Pulmonary artery endothelial cell (primary cell): ENCODE measurements at regions not wholly inside any gene's neighbourhood (a gene's known extent, or its start where the extent isn't known, plus 50 kb on each side); places are given as distances from the start of the nearest gene placed in this dataset.
A peak's percentile ranks its signal among the peaks of the same experiment; 100 is the strongest.
"Not testable (repeated sequence)": the region's sequence is repeated elsewhere in the genome, so short reads cannot be mapped to it uniquely, and the experiment has no call there.

Experiments
- DNase-seq: peaks from one replicate; pipeline ENCODE4 v3.0.0-alpha.2; 2011; ENCODE audit warnings: low read depth, low spot score

DNA sequence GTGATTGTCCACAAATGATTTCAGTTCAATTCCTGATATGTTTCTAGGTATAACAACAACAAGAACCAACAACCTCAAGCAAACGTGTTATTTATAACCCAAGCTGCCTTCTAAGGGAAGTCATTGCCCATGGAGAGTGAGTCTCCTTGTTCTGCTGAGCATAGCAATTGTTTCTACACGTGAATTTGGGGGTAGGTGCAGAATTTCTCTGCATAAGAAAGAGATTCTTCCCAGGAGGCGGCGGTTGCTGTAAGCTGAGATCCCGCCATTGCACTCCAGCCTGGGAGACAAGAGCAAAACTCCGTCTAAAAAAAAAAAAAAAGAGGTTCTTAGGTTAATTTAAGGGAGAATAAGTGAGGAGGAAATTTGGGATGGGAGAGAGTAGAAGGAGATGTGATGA lies 226.5 kb upstream of the PELI2 start:
- DNase-seq: no peak

GRCh38 chr14:55892906-55893305 lies 225.3 kb upstream of the PELI2 start:
- DNase-seq: no peak

- no peak for DNase-seq
Observed at GRCh38 chr14:55893705-55894104, 224.5 kb upstream of the PELI2 start.

DNA sequence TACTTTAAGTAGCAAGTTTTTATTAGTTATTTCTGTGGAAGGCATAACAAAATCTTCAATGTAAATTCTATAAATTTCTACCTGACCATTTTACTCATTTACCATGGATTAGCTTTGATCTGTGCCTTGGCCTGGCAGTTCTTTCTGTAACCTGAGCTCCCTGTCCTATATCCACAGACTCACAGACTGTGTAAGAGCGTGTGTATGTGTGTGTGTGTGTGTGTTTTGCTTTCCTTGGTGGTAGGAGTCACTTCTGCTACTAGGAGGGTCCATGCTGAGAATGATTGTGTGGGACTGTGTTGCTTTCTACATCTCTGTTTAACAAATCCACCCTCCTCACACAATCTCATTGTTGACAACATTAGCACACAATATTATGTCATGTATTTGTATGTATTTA lies 221.2 kb upstream of the PELI2 start:
- no peak for DNase-seq

DNA sequence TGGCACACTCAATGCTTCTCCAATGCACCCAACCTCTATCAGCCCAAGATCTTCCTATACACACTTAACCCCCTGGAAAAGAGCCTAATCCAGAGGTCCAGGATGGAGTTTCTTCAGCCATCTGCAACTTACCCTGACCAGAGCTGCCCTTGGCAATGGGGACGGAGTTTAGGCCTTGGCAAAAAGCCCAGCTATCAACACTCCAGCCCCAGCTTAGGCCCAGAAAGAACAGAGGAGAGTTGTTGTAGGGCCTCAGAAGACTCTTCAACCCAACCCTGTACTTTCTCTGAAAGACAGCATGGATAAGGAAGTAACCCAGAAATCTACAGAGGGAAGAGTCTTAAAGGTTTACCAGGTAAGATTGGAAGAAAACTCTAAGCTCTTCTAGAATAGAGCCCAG lies 219.3 kb upstream of the PELI2 start:
- no peak for DNase-seq

DNA sequence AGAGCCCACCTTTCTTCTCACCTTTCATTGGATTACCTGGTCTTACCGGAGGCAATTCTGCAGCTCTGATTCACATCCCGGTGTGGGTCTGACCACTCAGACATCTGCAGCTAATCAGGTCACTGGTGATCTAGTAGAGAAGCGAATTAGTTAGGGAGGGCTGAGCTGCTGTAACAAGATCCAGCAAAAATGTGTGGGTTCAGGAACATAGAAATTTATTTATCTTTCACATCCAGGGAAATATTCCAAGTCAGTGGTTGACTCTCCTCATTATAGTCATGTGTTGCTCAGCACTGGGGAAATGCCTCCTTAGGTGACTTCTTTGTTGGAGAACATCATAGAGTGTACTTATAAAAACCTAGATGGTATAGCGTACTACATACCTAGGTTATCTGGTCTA lies 218.7 kb upstream of the PELI2 start:
- DNase-seq: no peak

GRCh38 chr14:55900749-55901148 lies 217.5 kb upstream of the PELI2 start:
- no peak for DNase-seq

- no peak for DNase-seq
Observed at GRCh38 chr14:55901291-55901690, 216.9 kb upstream of the PELI2 start.

GRCh38 chr14:55902241-55902640 lies 216.0 kb upstream of the PELI2 start:
- no peak for DNase-seq

GRCh38 chr14:55904086-55904485 lies 214.1 kb upstream of the PELI2 start:
- no peak for DNase-seq

DNA sequence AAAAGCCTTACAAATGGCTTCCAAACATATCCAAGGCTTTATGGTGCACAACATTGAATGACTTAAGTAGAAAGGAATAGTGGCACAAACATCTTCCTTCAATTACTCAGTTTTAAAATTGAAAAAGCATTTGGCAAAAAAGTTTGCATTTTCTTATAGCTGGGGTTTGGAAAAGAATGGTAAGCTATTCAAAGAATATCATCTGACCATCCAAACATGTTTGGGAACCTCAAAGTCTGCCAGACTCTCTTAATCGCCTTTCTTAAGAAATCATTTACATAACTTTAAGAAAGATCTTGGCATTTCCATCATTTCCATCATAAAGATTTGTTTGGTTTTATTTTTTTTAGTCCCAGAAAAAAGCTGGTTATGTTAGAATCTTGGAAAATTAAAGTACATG lies 210.1 kb upstream of the PELI2 start:
- no peak for DNase-seq

GRCh38 chr14:55909879-55910278 lies 208.3 kb upstream of the PELI2 start:
- no peak for DNase-seq

DNA sequence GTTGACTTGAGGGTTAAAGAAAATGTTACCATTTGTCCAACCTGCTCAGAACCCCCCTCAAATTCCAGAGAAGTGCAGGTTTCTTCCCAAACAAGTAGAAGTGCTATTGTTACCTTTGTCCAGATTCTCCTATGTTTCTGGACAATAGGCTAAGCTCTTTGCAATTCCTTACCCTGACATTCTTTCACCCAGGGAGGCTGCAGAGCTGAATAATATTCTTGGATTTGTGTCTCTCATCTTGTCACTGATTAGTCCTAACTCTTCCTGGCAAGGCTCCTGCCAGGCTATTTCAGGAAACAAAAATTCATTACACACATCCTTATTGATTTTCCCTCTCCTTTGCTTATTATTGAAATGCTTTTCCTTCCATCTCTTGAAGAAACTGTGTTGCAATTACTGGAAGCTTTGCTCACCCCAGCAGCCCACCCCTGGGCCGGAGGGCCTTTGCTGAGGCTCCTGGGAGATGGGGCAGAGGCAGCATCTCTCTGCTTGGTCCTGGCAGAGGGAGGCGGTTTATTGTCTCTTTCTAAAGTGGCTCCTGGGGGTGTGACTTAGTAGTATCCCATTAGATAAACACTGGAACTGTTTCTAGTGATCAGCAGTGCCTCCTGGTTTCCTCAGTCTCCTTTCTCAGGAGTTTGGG lies 207.5 kb upstream of the PELI2 start:
- no peak for DNase-seq

DNA sequence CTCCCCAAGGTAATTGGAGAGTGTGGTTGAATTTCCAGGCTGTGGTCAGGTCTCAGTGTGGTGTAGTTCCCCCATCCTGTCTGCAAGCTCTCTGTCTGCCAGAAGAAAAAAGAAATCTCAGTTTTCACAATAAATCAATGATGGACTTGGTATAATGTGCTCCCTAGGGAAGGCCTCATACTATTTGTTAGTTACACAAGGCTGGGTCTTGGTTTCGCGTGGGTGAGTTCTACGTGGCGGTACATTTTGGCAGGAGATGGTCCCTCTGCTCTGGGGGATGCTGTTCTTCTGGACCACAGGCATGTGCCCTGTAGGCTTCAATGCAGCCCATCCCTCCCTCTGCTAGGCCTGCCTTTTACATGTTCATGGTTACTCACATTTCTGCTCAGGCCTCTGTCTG lies 206.4 kb upstream of the PELI2 start:
- DNase-seq: no peak

DNA sequence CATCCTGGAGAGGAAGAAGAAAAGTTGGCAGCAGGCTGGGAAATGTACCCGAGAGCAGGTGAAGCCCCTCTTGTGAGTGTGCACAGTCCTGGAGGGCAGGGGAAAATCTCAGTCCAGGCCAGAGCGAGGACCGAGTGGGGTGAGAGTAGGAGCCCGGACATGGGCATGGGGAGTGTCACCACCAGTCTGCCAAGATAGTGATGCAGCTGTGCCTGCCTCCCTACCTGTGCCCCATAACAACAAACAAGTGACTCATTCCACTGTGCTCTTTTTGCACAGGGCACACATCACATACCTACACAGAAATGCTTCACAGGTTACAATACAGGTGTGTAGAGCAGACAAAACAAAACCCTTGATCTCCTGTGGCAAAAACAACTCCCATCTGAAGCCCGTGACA lies 205.9 kb upstream of the PELI2 start:
- no peak for DNase-seq

- peak; percentile 41 for DNase-seq
Observed at GRCh38 chr14:55913324-55914025, 204.7 kb upstream of the PELI2 start.

- DNase-seq: no peak
Observed at GRCh38 chr14:55914771-55915170, 203.4 kb upstream of the PELI2 start.

DNA sequence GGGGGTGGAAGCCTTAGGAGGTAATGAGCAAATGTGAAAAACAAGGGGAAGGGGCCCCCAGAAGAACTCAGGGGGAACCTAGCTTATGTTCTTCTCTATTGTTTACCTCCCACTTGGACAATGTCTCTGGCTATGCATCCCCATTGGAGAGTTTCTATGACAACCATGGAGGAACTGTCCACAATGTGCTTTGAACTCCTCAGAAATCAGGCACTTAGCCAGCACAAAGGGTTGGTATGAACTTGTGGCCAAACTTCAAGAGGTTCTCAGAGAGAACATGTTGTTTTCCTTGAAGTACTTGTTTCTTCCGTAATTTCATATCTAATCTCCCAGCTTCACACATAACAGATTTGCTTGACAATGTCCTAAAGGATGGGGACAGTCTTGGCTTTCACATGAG lies 202.8 kb upstream of the PELI2 start:
- no peak for DNase-seq

GRCh38 chr14:55919800-55920199 lies 198.4 kb upstream of the PELI2 start:
- not testable (repeated sequence) for DNase-seq

- DNase-seq: no peak
Observed at GRCh38 chr14:55921511-55921910, 196.7 kb upstream of the PELI2 start.

- DNase-seq: no peak
Observed at GRCh38 chr14:55926007-55926406, 192.2 kb upstream of the PELI2 start.

- no peak for DNase-seq
Observed at GRCh38 chr14:55927028-55927427, 191.2 kb upstream of the PELI2 start.

DNA sequence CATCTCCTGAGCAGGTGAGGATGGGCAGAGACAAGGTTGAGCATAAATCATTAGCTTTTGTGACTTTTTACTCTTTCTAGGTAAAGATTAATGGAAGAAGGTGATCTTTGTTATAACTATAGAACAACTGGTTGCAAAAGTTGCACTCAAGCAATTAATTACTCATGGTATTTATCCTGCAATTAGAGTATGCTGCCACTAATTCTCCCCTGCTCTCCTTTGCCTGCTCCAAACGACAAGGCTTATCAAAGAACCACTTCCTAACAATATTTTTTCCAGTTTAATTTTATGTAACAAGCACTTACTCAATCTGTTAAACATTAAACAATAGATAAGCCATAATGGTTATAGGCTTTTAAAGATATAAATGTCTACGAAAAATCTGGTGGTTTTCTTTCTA lies 189.9 kb upstream of the PELI2 start:
- DNase-seq: no peak
